Gastrocnemius medialis (tissue), 4 donors: ENCODE measurements at regions not wholly inside any gene's neighbourhood (a gene's known extent, or its start where the extent isn't known, plus 50 kb on each side); places are given as distances from the start of the nearest gene placed in this dataset.

Source experiments
- CTCF ChIP-seq, 5 experiments: fragments of 450-650 bp in 3 of 5; fragments of 200-600 bp in 2 of 5; sonication (generic) in 2 of 5; IDR thresholded peaks in 4 of 5; conservative IDR thresholded peaks in 1 of 5; 1 replicate in 4 of 5; 2 replicates in 1 of 5; pipeline ENCODE4 v1.5.1; 2016 to 2019; ENCODE audit warnings: antibody characterized with exemption in 5 of 5, mild to moderate bottlenecking in 3 of 5, moderate library complexity in 3 of 5
- POLR2A ChIP-seq, 2 donors: fragments of 450-650 bp; IDR thresholded peaks; one replicate each; pipeline ENCODE4 v1.6.1; 2017; ENCODE audit warnings: antibody characterized with exemption in 2 of 2, mild to moderate bottlenecking in 2 of 2, moderate library complexity in 2 of 2

DNA sequence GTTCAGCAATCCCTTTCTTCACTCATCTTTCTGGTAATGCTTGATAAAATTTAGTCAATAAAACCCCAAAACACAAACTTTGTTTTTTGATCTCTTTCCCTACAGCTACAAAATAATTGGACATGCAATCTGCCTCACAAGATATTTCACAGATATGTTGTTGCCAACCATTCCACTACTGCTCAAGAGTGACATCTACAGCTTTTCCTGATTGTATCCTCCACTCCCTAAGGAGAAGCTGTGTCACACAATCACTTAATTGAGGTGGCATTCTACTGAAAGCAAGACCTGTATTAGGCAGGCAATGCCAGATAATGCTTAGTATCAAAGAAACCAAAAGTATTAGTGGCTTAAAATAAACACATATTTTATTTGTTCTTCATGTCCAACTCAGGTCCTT is 1646.2 kb upstream of the SPRY2 start:
- TF ChIP-seq POLR2A (IDR thresholded peaks at IDR 0.05) (no peak), CTCF (IDR thresholded peaks at IDR 0.05 in 4 of 5, conservative IDR thresholded peaks at IDR 0.05 in 1 of 5) (no peak)
